Astrocyte (in vitro differentiated cells and primary cell): ENCODE measurements at regions not wholly inside any gene's neighbourhood (a gene's known extent, or its start where the extent isn't known, plus 50 kb on each side); places are given as distances from the start of the nearest gene placed in this dataset.

ENCODE experiments used
- EZH2 ChIP-seq: IDR thresholded peaks from 2 replicates; pipeline ENCODE4 v1.6.1; 2012; ENCODE audit warnings: mild to moderate bottlenecking, low read length, inconsistent platforms; ENCODE audit not compliant: insufficient read depth
- TF ChIP-seq, protein P1 (sequence below): IDR thresholded peaks from 2 replicates; pipeline ENCODE4 v1.5.1; 2011; ENCODE audit warnings: low read depth, mild to moderate bottlenecking, inconsistent platforms, low read length, moderate library complexity; ENCODE audit not compliant: insufficient read depth

GRCh38 chr4:23946299-23946698 lies 56.5 kb upstream of the PPARGC1A start:
- TF ChIP-seq, protein P1, sequence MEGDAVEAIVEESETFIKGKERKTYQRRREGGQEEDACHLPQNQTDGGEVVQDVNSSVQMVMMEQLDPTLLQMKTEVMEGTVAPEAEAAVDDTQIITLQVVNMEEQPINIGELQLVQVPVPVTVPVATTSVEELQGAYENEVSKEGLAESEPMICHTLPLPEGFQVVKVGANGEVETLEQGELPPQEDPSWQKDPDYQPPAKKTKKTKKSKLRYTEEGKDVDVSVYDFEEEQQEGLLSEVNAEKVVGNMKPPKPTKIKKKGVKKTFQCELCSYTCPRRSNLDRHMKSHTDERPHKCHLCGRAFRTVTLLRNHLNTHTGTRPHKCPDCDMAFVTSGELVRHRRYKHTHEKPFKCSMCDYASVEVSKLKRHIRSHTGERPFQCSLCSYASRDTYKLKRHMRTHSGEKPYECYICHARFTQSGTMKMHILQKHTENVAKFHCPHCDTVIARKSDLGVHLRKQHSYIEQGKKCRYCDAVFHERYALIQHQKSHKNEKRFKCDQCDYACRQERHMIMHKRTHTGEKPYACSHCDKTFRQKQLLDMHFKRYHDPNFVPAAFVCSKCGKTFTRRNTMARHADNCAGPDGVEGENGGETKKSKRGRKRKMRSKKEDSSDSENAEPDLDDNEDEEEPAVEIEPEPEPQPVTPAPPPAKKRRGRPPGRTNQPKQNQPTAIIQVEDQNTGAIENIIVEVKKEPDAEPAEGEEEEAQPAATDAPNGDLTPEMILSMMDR, result no peak
- TF ChIP-seq EZH2, result no peak
